Panc1 (cell line): ENCODE measurements at regions not wholly inside any gene's neighbourhood (a gene's known extent, or its start where the extent isn't known, plus 50 kb on each side); places are given as distances from the start of the nearest gene placed in this dataset.

Experiments
- ATAC-seq: fragments of 200-7000 bp; cut with Tn5 transposase; 2 replicates; pipeline ENCODE4 v1.9.1; 2020; ENCODE audit warnings: mild to moderate bottlenecking, moderate library complexity
- BruUV-seq: library from RNA; stranded (reverse); fragments of 400-500 nt; replicated peaks from 2 replicates; lab custom pipeline; 2021; lab: Mats Ljungman, UMichigan
- CTCF ChIA-PET: fragments of 300-600 bp; sonication (Branson Sonifier 250); formaldehyde crosslinking; loops from one replicate; lab custom pipeline; 2022; ENCODE audit warnings: antibody characterized with exemption; lab: Charles Lee
- POLR2A ChIA-PET: fragments of 300-600 bp; sonication (Branson Sonifier 250); formaldehyde crosslinking; loops from one replicate; lab custom pipeline; 2022; ENCODE audit warnings: antibody characterized with exemption; lab: Charles Lee
- DNase-seq: peaks from one replicate; pipeline ENCODE4 v3.0.0-alpha.2; 2010; ENCODE audit warnings: low read depth, low spot score
- H3K27ac ChIP-seq: 2 replicates; pipeline ENCODE4 v1.5.1; 2011; ENCODE audit warnings: mild to moderate bottlenecking, low read length, inconsistent platforms
- H3K27me3 ChIP-seq: fragments of 200-500 bp; sonication (Bioruptor generic); 2 replicates; pipeline ENCODE4 v1.6.0; 2014; ENCODE audit warnings: low read length, inconsistent platforms; ENCODE audit not compliant: control insufficient read depth, insufficient read depth
- H3K36me3 ChIP-seq: fragments of 200-500 bp; sonication (Bioruptor generic); 2 replicates; pipeline ENCODE4 v1.5.1; 2014; ENCODE audit warnings: inconsistent platforms, mild to moderate bottlenecking, low read length, moderate library complexity; ENCODE audit not compliant: control insufficient read depth, insufficient read depth
- H3K4me1 ChIP-seq: 2 replicates; pipeline ENCODE4 v1.5.1; 2011; ENCODE audit warnings: inconsistent platforms, mild to moderate bottlenecking, low read length, moderate library complexity; ENCODE audit not compliant: control insufficient read depth, insufficient read depth
- H3K4me3 ChIP-seq, 2 experiments: 2 replicates each; pipeline ENCODE4 v1.5.1; 2011 to 2012; ENCODE audit warnings: low read depth in 2 of 2, low read length in 2 of 2, mild to moderate bottlenecking in 2 of 2, inconsistent platforms in 1 of 2, moderate library complexity in 1 of 2
- H3K9me3 ChIP-seq: fragments of 200-500 bp; sonication (Bioruptor generic); 2 replicates; pipeline ENCODE4 v1.5.1; 2014; ENCODE audit warnings: low read depth, mild to moderate bottlenecking, inconsistent platforms, low read length, moderate library complexity; ENCODE audit not compliant: control insufficient read depth, insufficient read depth
- POLR2AphosphoS5 ChIP-seq: IDR thresholded peaks from 2 replicates; pipeline ENCODE4 v1.6.1; 2012; ENCODE audit warnings: mild to moderate bottlenecking, low read depth, low read length, moderate library complexity
- SIN3A ChIP-seq: IDR thresholded peaks from 2 replicates; pipeline ENCODE4 v1.6.1; 2012; ENCODE audit warnings: low read depth, mild to moderate bottlenecking, low read length, moderate library complexity, borderline replicate concordance; ENCODE audit not compliant: insufficient read depth
- TCF7L2 ChIP-seq: IDR thresholded peaks from 2 replicates; pipeline ENCODE4 v1.6.1; 2011; ENCODE audit warnings: mild to moderate bottlenecking, low read depth, low read length, inconsistent platforms
- in situ Hi-C: cut with HindIII; loops from 2 replicates; pipeline ENCODE4 v1.10.0; 2016; ENCODE audit warnings: low sequenced_read_pairs, low pct_unique_long_range_greater_than_20kb
- intact Hi-C: fragments of 100-400 bp; cut with micrococcal nuclease; formaldehyde crosslinking; loops from one replicate; pipeline ENCODE4 v1.10.0; 2022; ENCODE audit not compliant: unreplicated experiment
- TF ChIP-seq, protein P1 (sequence below): fragments of 450-650 bp; IDR thresholded peaks from 2 replicates; pipeline ENCODE4 v1.5.1; 2017; ENCODE audit warnings: mild to moderate bottlenecking
- TF ChIP-seq, protein P2 (sequence below), 2 experiments: IDR thresholded peaks; 2 replicates each; pipeline ENCODE4 v1.6.1; 2011 to 2012; ENCODE audit warnings: low read depth in 2 of 2, control low read depth in 1 of 2, low read length in 1 of 2, mild to moderate bottlenecking in 1 of 2, moderate library complexity in 1 of 2; ENCODE audit not compliant: insufficient read depth in 1 of 2

- ChIA-PET CTCF (no interaction called here), POLR2A (no interaction called here)
- Histone ChIP-seq H3K4me1 (no peaks in the 10 kb centered on the region), H3K36me3 (no peaks in the 10 kb centered on the region), H3K9me3 (no peaks in the 10 kb centered on the region), H3K4me3 (no peak overlapping the region), H3K27me3 (no peaks in the 10 kb centered on the region), H3K27ac (no peak overlapping the region)
- DNase-seq (no peak), ATAC-seq (no peak)
- BruUV-seq, result no TSS peak
- in situ Hi-C loops, result no loop called here
- no peak for TF ChIP-seq TCF7L2
- TF ChIP-seq, protein P1, sequence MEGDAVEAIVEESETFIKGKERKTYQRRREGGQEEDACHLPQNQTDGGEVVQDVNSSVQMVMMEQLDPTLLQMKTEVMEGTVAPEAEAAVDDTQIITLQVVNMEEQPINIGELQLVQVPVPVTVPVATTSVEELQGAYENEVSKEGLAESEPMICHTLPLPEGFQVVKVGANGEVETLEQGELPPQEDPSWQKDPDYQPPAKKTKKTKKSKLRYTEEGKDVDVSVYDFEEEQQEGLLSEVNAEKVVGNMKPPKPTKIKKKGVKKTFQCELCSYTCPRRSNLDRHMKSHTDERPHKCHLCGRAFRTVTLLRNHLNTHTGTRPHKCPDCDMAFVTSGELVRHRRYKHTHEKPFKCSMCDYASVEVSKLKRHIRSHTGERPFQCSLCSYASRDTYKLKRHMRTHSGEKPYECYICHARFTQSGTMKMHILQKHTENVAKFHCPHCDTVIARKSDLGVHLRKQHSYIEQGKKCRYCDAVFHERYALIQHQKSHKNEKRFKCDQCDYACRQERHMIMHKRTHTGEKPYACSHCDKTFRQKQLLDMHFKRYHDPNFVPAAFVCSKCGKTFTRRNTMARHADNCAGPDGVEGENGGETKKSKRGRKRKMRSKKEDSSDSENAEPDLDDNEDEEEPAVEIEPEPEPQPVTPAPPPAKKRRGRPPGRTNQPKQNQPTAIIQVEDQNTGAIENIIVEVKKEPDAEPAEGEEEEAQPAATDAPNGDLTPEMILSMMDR, result no peak
- TF ChIP-seq, protein P2, sequence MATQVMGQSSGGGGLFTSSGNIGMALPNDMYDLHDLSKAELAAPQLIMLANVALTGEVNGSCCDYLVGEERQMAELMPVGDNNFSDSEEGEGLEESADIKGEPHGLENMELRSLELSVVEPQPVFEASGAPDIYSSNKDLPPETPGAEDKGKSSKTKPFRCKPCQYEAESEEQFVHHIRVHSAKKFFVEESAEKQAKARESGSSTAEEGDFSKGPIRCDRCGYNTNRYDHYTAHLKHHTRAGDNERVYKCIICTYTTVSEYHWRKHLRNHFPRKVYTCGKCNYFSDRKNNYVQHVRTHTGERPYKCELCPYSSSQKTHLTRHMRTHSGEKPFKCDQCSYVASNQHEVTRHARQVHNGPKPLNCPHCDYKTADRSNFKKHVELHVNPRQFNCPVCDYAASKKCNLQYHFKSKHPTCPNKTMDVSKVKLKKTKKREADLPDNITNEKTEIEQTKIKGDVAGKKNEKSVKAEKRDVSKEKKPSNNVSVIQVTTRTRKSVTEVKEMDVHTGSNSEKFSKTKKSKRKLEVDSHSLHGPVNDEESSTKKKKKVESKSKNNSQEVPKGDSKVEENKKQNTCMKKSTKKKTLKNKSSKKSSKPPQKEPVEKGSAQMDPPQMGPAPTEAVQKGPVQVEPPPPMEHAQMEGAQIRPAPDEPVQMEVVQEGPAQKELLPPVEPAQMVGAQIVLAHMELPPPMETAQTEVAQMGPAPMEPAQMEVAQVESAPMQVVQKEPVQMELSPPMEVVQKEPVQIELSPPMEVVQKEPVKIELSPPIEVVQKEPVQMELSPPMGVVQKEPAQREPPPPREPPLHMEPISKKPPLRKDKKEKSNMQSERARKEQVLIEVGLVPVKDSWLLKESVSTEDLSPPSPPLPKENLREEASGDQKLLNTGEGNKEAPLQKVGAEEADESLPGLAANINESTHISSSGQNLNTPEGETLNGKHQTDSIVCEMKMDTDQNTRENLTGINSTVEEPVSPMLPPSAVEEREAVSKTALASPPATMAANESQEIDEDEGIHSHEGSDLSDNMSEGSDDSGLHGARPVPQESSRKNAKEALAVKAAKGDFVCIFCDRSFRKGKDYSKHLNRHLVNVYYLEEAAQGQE (IDR thresholded peaks at IDR 0.05; ENCODE audit: insufficient read depth in 1 of 2, low read depth in 2 of 2, low read length in 1 of 2), result no peak
- TF ChIP-seq SIN3A, result no peak
- TF ChIP-seq POLR2AphosphoS5, result no peak
- intact Hi-C loops, result no loop called here
These were observed 204.2 kb upstream of the KLF4 start for GRCh38 chr9:107693625-107694326.

- Histone ChIP-seq H3K4me3 (no peak overlapping the region), H3K27ac (no peak overlapping the region), H3K4me1 (no peaks in the 10 kb centered on the region), H3K9me3 (no peaks in the 10 kb centered on the region), H3K27me3 (no peaks in the 10 kb centered on the region), H3K36me3 (no peaks in the 10 kb centered on the region)
- intact Hi-C loops (no loop called here), in situ Hi-C loops (no loop called here)
- TF ChIP-seq TCF7L2 (no peak), SIN3A (no peak)
- TF ChIP-seq, protein P1, result no peak
- ChIA-PET CTCF (no interaction called here), POLR2A (no interaction called here)
- no peak for DNase-seq
- no TSS peak for BruUV-seq
- no peak for ATAC-seq
These were observed 202.1 kb upstream of the KLF4 start for GRCh38 chr9:107691664-107692063.
